ENCODE measurements at regions not wholly inside any gene's neighbourhood (a gene's known extent, or its start where the extent isn't known, plus 50 kb on each side); places are given as distances from the start of the nearest gene placed in this dataset.

GRCh38 chr5:175290379-175290778 is 153.6 kb downstream of the DRD1 start:
- Histone ChIP-seq H3K4me3 (ENCODE audit: low read depth, low read length) (no peak overlapping the region), H3K4me1 (ENCODE audit: insufficient read depth) (no peaks in the 10 kb centered on the region), H3K27ac (ENCODE audit: low read depth) (no peak overlapping the region), H3K36me3 (ENCODE audit: insufficient read depth) (no peaks in the 10 kb centered on the region)
- 83% methylated on average over 4 of the region's 4 CpGs for WGBS
- DNase-seq (ENCODE audit: extremely low spot score): no peak

DNA sequence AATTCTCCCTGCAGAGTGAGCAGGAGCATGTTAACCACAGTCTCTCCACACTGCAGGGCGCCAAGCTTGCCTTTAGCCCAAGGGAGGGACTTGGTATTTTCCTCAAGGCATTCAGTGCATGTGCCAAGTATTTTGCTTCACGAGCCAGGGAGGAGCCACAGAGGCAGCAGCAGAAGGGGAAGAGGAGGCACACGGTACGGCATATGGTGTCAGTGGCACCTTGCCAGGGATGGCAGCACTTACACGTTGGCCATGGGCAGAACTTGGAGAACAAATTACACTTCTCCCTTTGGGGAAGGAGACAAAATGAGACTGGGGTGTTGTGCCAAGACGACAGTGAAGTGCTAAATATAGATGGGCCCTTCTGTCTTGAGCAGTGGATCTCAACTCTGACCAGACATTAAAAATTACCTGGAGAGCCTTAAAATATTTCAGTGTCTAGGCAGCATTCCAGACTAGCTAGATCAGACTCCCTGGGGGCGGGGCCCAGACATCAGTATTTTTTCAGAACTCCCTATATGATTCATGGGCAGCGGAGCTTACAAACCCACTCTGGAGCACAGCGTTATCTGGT is 155.8 kb downstream of the DRD1 start:
- WGBS: 40% methylated on average over 9 of the region's 9 CpGs
- Histone ChIP-seq H3K4me1 (ENCODE audit: insufficient read depth) (no peaks in the 10 kb centered on the region), H3K36me3 (ENCODE audit: insufficient read depth) (no peaks in the 10 kb centered on the region), H3K4me3 (ENCODE audit: low read depth, low read length) (no peak overlapping the region), H3K27ac (ENCODE audit: low read depth) (no peak overlapping the region)
- DNase-seq (ENCODE audit: extremely low spot score): no peak

- Histone ChIP-seq H3K4me1 (ENCODE audit: insufficient read depth) (no peaks in the 10 kb centered on the region), H3K27ac (ENCODE audit: low read depth) (no peak overlapping the region), H3K4me3 (ENCODE audit: low read depth, low read length) (no peak overlapping the region), H3K36me3 (ENCODE audit: insufficient read depth) (no peaks in the 10 kb centered on the region)
- no peak for DNase-seq (ENCODE audit: extremely low spot score)
- WGBS: 95% methylated on average over 8 of the region's 8 CpGs
These were observed 157.0 kb downstream of the DRD1 start for GRCh38 chr5:175286981-175287380.

GRCh38 chr5:175285261-175285660 is 158.7 kb downstream of the DRD1 start:
- Histone ChIP-seq H3K4me1 (ENCODE audit: insufficient read depth) (no peaks in the 10 kb centered on the region), H3K27ac (ENCODE audit: low read depth) (no peak overlapping the region), H3K4me3 (ENCODE audit: low read depth, low read length) (no peak overlapping the region), H3K36me3 (ENCODE audit: insufficient read depth) (no peaks in the 10 kb centered on the region)
- no peak for DNase-seq (ENCODE audit: extremely low spot score)

GRCh38 chr5:175284806-175285205 is 159.2 kb downstream of the DRD1 start:
- H3K4me1 ChIP-seq (ENCODE audit: insufficient read depth): no peaks in the 10 kb centered on the region
- 81% methylated on average over 2 of the region's 2 CpGs for WGBS
- H3K36me3 ChIP-seq (ENCODE audit: insufficient read depth): no peaks in the 10 kb centered on the region
- no peak overlapping the region for H3K27ac ChIP-seq (ENCODE audit: low read depth)
- no peak overlapping the region for H3K4me3 ChIP-seq (ENCODE audit: low read depth, low read length)
- no peak for DNase-seq (ENCODE audit: extremely low spot score)

- H3K4me1 ChIP-seq (ENCODE audit: insufficient read depth): no peaks in the 10 kb centered on the region
- no peak overlapping the region for H3K4me3 ChIP-seq (ENCODE audit: low read depth, low read length)
- peak; percentile 43 for DNase-seq (ENCODE audit: extremely low spot score)
- H3K36me3 ChIP-seq (ENCODE audit: insufficient read depth): no peaks in the 10 kb centered on the region
- WGBS: 24% methylated on average over 1 of the region's 1 CpG
- no peak overlapping the region for H3K27ac ChIP-seq (ENCODE audit: low read depth)
These were observed 161.3 kb downstream of the DRD1 start for GRCh38 chr5:175282611-175283225.

GRCh38 chr5:175281714-175282113 is 162.3 kb downstream of the DRD1 start:
- H3K27ac ChIP-seq (ENCODE audit: low read depth): no peak overlapping the region
- no peaks in the 10 kb centered on the region for H3K36me3 ChIP-seq (ENCODE audit: insufficient read depth)
- no peak for DNase-seq (ENCODE audit: extremely low spot score)
- WGBS: 88% methylated on average over 2 of the region's 2 CpGs
- no peak overlapping the region for H3K4me3 ChIP-seq (ENCODE audit: low read depth, low read length)
- H3K4me1 ChIP-seq (ENCODE audit: insufficient read depth): no peaks in the 10 kb centered on the region

DNA sequence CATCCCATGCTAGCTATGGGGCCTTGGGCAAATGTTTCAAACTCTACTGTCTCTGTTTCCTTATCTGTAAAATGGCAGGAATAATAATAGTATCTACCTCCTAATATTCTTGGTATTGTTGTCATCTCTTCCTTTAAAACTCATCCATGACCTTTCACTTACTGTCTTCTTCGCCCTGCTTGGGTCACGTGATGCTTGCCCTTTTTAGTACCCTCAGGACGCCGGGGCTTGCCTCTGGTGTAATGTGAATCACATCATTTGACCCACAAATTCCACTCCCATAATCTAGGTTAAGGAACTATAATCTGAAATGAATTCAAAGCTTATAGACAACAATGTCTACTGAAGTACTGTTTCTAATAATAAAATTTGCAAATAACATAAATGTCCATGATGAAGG is 162.7 kb downstream of the DRD1 start:
- 87% methylated on average over 4 of the region's 4 CpGs for WGBS
- no peaks in the 10 kb centered on the region for H3K36me3 ChIP-seq (ENCODE audit: insufficient read depth)
- H3K27ac ChIP-seq (ENCODE audit: low read depth): no peak overlapping the region
- no peak for DNase-seq (ENCODE audit: extremely low spot score)
- no peak overlapping the region for H3K4me3 ChIP-seq (ENCODE audit: low read depth, low read length)
- no peaks in the 10 kb centered on the region for H3K4me1 ChIP-seq (ENCODE audit: insufficient read depth)

DNA sequence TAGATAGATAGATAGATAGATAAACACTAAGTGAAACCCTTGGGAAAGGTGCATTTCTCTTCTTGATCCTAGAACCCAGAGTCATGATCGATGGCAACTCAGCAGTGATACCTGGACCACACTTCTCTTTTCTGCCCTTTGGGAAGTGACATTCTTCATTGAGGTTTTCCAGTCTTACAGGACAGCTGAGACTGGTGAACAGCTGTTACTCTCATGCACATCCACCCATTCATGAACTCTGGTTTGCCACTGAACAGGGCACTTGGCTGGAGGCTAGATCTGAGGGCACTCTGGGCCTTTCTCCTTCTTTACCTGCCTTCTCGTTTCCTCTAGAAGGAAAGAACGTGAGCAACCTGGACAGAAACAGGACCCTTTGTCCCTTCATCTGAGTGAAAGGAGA is 164.5 kb downstream of the DRD1 start:
- no peak overlapping the region for H3K27ac ChIP-seq (ENCODE audit: low read depth)

GRCh38 chr5:175275748-175276147 is 168.2 kb downstream of the DRD1 start:
- Histone ChIP-seq H3K27ac (ENCODE audit: low read depth) (no peak overlapping the region), H3K36me3 (ENCODE audit: insufficient read depth) (no peaks in the 10 kb centered on the region), H3K4me3 (ENCODE audit: low read depth, low read length) (no peak overlapping the region), H3K4me1 (ENCODE audit: insufficient read depth) (no peaks in the 10 kb centered on the region)
- 88% methylated on average over 5 of the region's 5 CpGs for WGBS
- DNase-seq (ENCODE audit: extremely low spot score): no peak

More for the DNA sequence above, 164.5 kb downstream of the DRD1 start:
- no peaks in the 10 kb centered on the region for H3K4me1 ChIP-seq (ENCODE audit: insufficient read depth)
- no peaks in the 10 kb centered on the region for H3K36me3 ChIP-seq (ENCODE audit: insufficient read depth)
- H3K4me3 ChIP-seq (ENCODE audit: low read depth, low read length): no peak overlapping the region
- no peak for DNase-seq (ENCODE audit: extremely low spot score)
- WGBS: 77% methylated on average over 3 of the region's 3 CpGs

- no peaks in the 10 kb centered on the region for H3K36me3 ChIP-seq (ENCODE audit: insufficient read depth)
- 71% methylated on average over 4 of the region's 4 CpGs for WGBS
- no peak overlapping the region for H3K4me3 ChIP-seq (ENCODE audit: low read depth, low read length)
- no peak for DNase-seq (ENCODE audit: extremely low spot score)
- H3K4me1 ChIP-seq (ENCODE audit: insufficient read depth): no peaks in the 10 kb centered on the region
- no peak overlapping the region for H3K27ac ChIP-seq (ENCODE audit: low read depth)
These were observed 168.9 kb downstream of the DRD1 start for GRCh38 chr5:175275097-175275496.

- no peak overlapping the region for H3K27ac ChIP-seq (ENCODE audit: low read depth)
- no peak for DNase-seq (ENCODE audit: extremely low spot score)
- H3K36me3 ChIP-seq (ENCODE audit: insufficient read depth): no peaks in the 10 kb centered on the region
- H3K4me1 ChIP-seq (ENCODE audit: insufficient read depth): no peaks in the 10 kb centered on the region
- no peak overlapping the region for H3K4me3 ChIP-seq (ENCODE audit: low read depth, low read length)
These were observed 169.8 kb downstream of the DRD1 start for GRCh38 chr5:175274171-175274570.

GRCh38 chr5:175264406-175264805 is 179.6 kb downstream of the DRD1 start:
- H3K36me3 ChIP-seq (ENCODE audit: insufficient read depth): no peaks in the 10 kb centered on the region
- H3K4me1 ChIP-seq (ENCODE audit: insufficient read depth): no peaks in the 10 kb centered on the region
- no peak overlapping the region for H3K4me3 ChIP-seq (ENCODE audit: low read depth, low read length)
- 38% methylated on average over 2 of the region's 2 CpGs for WGBS
- H3K27ac ChIP-seq (ENCODE audit: low read depth): no peak overlapping the region
- DNase-seq (ENCODE audit: extremely low spot score): no peak

- H3K27ac ChIP-seq (ENCODE audit: low read depth): no peak overlapping the region
- WGBS: 79% methylated on average over 3 of the region's 3 CpGs
- H3K4me1 ChIP-seq (ENCODE audit: insufficient read depth): no peaks in the 10 kb centered on the region
- no peaks in the 10 kb centered on the region for H3K36me3 ChIP-seq (ENCODE audit: insufficient read depth)
- no peak overlapping the region for H3K4me3 ChIP-seq (ENCODE audit: low read depth, low read length)
- DNase-seq (ENCODE audit: extremely low spot score): no peak
These were observed 180.2 kb downstream of the DRD1 start for GRCh38 chr5:175263776-175264175.

DNA sequence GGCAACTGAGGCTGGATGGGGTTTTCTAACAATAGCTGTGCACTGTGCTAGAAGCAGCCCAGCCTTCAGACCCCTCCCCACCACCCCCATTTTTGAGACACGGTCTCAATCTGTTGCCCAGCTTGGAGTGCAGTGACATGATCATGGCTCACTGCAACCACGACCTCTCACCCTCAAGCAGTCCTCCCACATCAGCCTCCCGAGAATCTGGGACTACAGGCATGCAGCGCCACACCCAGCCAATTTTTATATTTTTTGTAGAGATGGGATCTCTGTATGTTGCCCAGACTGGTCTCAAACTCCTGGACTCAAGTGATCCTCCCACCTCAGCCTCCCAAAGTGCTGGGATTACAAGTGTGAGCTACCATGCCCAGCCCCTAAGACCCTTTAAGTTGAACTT is 182.5 kb downstream of the DRD1 start:
- no peak for DNase-seq (ENCODE audit: extremely low spot score)
- WGBS: 84% methylated on average over 4 of the region's 4 CpGs
- Histone ChIP-seq H3K36me3 (ENCODE audit: insufficient read depth) (no peaks in the 10 kb centered on the region), H3K4me3 (ENCODE audit: low read depth, low read length) (no peak overlapping the region), H3K4me1 (ENCODE audit: insufficient read depth) (no peaks in the 10 kb centered on the region), H3K27ac (ENCODE audit: low read depth) (no peak overlapping the region)

Data from urinary bladder (tissue), 3 donors.